ENCODE measurements at regions not wholly inside any gene's neighbourhood (a gene's known extent, or its start where the extent isn't known, plus 50 kb on each side); places are given as distances from the start of the nearest gene placed in this dataset.

GRCh38 chr17:54836723-54837462, 63.8 kb upstream of the TOM1L1 start:
- TF ChIP-seq CTCF (conservative IDR thresholded peaks at IDR 0.05; ENCODE audit: low read depth, low read length), result no peak
- H3K4me3 ChIP-seq (ENCODE audit: low read depth, low read length), result no peak overlapping the region
- DNase-seq (ENCODE audit: low read depth), result no peak

GRCh38 chr17:54838651-54839421, 61.8 kb upstream of the TOM1L1 start:
- no peak for DNase-seq (ENCODE audit: low read depth)
- no peak overlapping the region for H3K4me3 ChIP-seq (ENCODE audit: low read depth, low read length)
- no peak for TF ChIP-seq CTCF (conservative IDR thresholded peaks at IDR 0.05; ENCODE audit: low read depth, low read length)

GRCh38 chr17:54839447-54839846, 61.2 kb upstream of the TOM1L1 start:
- H3K4me3 ChIP-seq (ENCODE audit: low read depth, low read length), result no peak overlapping the region
- no peak for DNase-seq (ENCODE audit: low read depth)
- no peak for TF ChIP-seq CTCF (conservative IDR thresholded peaks at IDR 0.05; ENCODE audit: low read depth, low read length)

- H3K4me3 ChIP-seq (ENCODE audit: low read depth, low read length), result no peak overlapping the region
- TF ChIP-seq CTCF (conservative IDR thresholded peaks at IDR 0.05; ENCODE audit: low read depth, low read length), result no peak
- no peak for DNase-seq (ENCODE audit: low read depth)
Observed at GRCh38 chr17:54840885-54841591, 59.6 kb upstream of the TOM1L1 start.

GRCh38 chr17:54841656-54842055, 59.0 kb upstream of the TOM1L1 start:
- no peak overlapping the region for H3K4me3 ChIP-seq (ENCODE audit: low read depth, low read length)
- no peak for TF ChIP-seq CTCF (conservative IDR thresholded peaks at IDR 0.05; ENCODE audit: low read depth, low read length)
- no peak for DNase-seq (ENCODE audit: low read depth)

GRCh38 chr17:54844233-54844632, 56.4 kb upstream of the TOM1L1 start:
- DNase-seq (ENCODE audit: low read depth), result no peak
- H3K4me3 ChIP-seq (ENCODE audit: low read depth, low read length), result no peak overlapping the region
- TF ChIP-seq CTCF (conservative IDR thresholded peaks at IDR 0.05; ENCODE audit: low read depth, low read length), result no peak
